ENCODE measurements at regions not wholly inside any gene's neighbourhood (a gene's known extent, or its start where the extent isn't known, plus 50 kb on each side); places are given as distances from the start of the nearest gene placed in this dataset.

DNA sequence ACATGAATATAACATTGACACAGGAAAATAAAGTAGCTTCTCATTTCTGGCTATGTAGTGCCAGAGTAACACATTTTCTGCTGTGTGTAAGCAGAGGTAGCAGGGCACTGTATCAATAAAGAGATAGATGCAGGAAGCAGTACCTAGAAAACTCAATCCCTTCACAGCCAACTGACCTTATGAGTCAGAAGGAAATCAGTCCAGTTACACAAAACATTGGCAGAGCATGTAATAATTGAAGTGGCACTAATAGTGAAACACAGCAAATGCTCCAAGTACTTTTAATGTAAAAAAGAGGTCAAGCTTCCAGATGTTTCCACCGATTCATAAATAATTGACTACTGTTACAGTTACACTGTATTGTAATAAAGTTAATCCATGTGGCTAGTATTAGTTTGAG, 706.6 kb downstream of the EFNA5 start:
- H3K9me3 ChIP-seq (ENCODE audit: low read length), result no peaks in the 10 kb centered on the region
- H3K36me3 ChIP-seq (ENCODE audit: insufficient read depth, low read length), result no peaks in the 10 kb centered on the region
- H3K4me3 ChIP-seq (ENCODE audit: low read length), result no peak overlapping the region
- no peak for DNase-seq
- H3K4me3 Mint-ChIP-seq, result no peak overlapping the region
- H3K27me3 ChIP-seq (ENCODE audit: insufficient read depth, low read length, poor library complexity, severe bottlenecking), result no peaks in the 10 kb centered on the region
- H3K27ac Mint-ChIP-seq, result no peak overlapping the region
- CTCF ChIA-PET, result no interaction called here
- H3K36me3 Mint-ChIP-seq, result no peaks in the 10 kb centered on the region
- POLR2A ChIA-PET, result no interaction called here
- no peaks in the 10 kb centered on the region for H3K27me3 Mint-ChIP-seq
- H3K27ac ChIP-seq (ENCODE audit: low read depth, low read length), result no peak overlapping the region
- H3K9me3 Mint-ChIP-seq, result no peaks in the 10 kb centered on the region
- H3K4me1 ChIP-seq (ENCODE audit: insufficient read depth, low read length), result no peaks in the 10 kb centered on the region
- H3K4me1 Mint-ChIP-seq, result no peaks in the 10 kb centered on the region

- Mint-ChIP-seq H3K4me1 (no peaks in the 10 kb centered on the region), H3K36me3 (no peaks in the 10 kb centered on the region), H3K27me3 (no peaks in the 10 kb centered on the region), H3K9me3 (no peaks in the 10 kb centered on the region), H3K27ac (no peak overlapping the region), H3K4me3 (no peak overlapping the region)
- no peak overlapping the region for H3K27ac ChIP-seq (ENCODE audit: low read depth, low read length)
- ChIA-PET POLR2A (no interaction called here), CTCF (no interaction called here)
- no peaks in the 10 kb centered on the region for H3K27me3 ChIP-seq (ENCODE audit: insufficient read depth, low read length, poor library complexity, severe bottlenecking)
- no peak for DNase-seq
- no peaks in the 10 kb centered on the region for H3K36me3 ChIP-seq (ENCODE audit: insufficient read depth, low read length)
- no peaks in the 10 kb centered on the region for H3K9me3 ChIP-seq (ENCODE audit: low read length)
- no peaks in the 10 kb centered on the region for H3K4me1 ChIP-seq (ENCODE audit: insufficient read depth, low read length)
- no peak overlapping the region for H3K4me3 ChIP-seq (ENCODE audit: low read length)
These were observed 707.1 kb downstream of the EFNA5 start for GRCh38 chr5:106963630-106964029.

DNA sequence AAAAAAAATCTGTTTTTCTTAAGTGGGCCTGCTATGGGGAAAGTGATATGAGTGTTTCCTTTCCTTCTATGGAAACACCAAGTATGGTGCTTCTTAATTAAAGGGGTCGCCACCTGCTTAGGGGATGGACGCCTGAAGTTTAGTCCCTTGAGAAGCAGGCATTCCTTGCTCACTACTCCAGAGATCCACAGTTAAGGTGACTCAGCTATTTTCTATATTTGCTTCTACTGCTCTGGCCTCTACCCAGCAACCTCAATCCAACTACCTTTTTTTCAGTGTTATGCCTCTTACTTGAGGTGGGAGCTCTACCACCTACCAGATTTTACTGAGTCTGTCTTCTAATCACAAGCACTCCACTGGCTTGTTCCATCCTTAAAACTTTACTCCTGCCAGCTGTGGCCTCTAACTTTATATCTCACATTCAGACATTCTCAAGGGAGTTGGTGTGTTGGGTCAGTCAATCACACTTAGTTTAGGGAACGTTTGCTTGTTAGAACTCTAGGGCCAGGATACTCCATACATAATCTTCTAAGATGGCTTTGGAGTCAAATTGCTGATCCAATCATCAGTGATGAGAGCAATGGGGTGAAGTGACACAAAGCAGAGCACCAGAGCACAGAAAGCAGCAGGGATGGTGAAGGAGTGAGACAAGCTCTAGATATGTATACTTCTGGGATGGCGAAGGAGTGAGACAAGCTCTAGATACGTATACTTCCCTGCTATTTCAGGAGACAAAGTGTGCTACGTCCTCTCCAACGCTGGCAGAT, 708.1 kb downstream of the EFNA5 start:
- no peak overlapping the region for H3K27ac ChIP-seq (ENCODE audit: low read depth, low read length)
- H3K4me3 ChIP-seq (ENCODE audit: low read length), result no peak overlapping the region
- Mint-ChIP-seq H3K36me3 (no peaks in the 10 kb centered on the region), H3K4me1 (no peaks in the 10 kb centered on the region), H3K9me3 (no peaks in the 10 kb centered on the region), H3K4me3 (no peak overlapping the region), H3K27me3 (no peaks in the 10 kb centered on the region), H3K27ac (no peak overlapping the region)
- no peaks in the 10 kb centered on the region for H3K27me3 ChIP-seq (ENCODE audit: insufficient read depth, low read length, poor library complexity, severe bottlenecking)
- CTCF ChIA-PET, result no interaction called here
- H3K4me1 ChIP-seq (ENCODE audit: insufficient read depth, low read length), result no peaks in the 10 kb centered on the region
- DNase-seq, result no peak
- POLR2A ChIA-PET, result no interaction called here
- H3K36me3 ChIP-seq (ENCODE audit: insufficient read depth, low read length), result no peaks in the 10 kb centered on the region
- H3K9me3 ChIP-seq (ENCODE audit: low read length), result no peaks in the 10 kb centered on the region

DNA sequence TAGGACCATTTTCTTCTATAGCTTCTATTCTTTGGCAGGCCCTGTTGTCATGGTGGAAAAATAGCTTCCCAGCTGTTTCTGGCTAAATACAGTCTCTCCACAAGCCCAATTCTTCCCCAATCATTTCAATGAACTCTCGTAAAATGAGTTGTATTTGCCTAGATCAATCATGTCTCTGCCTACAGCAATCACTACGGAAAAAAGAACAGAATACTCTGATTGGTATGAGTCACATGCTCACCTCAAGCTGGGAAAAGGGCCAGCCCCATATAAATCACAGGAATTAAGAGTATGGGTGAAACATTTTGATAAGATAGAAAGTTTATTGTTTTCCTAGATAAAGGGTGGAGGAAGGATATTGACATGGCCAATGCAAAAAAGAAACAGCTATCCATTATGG, 711.4 kb downstream of the EFNA5 start:
- H3K4me1 Mint-ChIP-seq, result no peaks in the 10 kb centered on the region
- ChIA-PET POLR2A (no interaction called here), CTCF (no interaction called here)
- no peaks in the 10 kb centered on the region for H3K36me3 ChIP-seq (ENCODE audit: insufficient read depth, low read length)
- H3K4me3 ChIP-seq (ENCODE audit: low read length), result no peak overlapping the region
- no peaks in the 10 kb centered on the region for H3K9me3 ChIP-seq (ENCODE audit: low read length)
- no peaks in the 10 kb centered on the region for H3K36me3 Mint-ChIP-seq
- H3K27ac ChIP-seq (ENCODE audit: low read depth, low read length), result no peak overlapping the region
- H3K4me3 Mint-ChIP-seq, result no peak overlapping the region
- no peak overlapping the region for H3K27ac Mint-ChIP-seq
- H3K27me3 ChIP-seq (ENCODE audit: insufficient read depth, low read length, poor library complexity, severe bottlenecking), result no peaks in the 10 kb centered on the region
- no peaks in the 10 kb centered on the region for H3K4me1 ChIP-seq (ENCODE audit: insufficient read depth, low read length)
- H3K9me3 Mint-ChIP-seq, result peaks cover 0 to 4% (median 0%) of the 10 kb centered on the region in 5 donors
- H3K27me3 Mint-ChIP-seq, result no peaks in the 10 kb centered on the region
- no peak for DNase-seq

DNA sequence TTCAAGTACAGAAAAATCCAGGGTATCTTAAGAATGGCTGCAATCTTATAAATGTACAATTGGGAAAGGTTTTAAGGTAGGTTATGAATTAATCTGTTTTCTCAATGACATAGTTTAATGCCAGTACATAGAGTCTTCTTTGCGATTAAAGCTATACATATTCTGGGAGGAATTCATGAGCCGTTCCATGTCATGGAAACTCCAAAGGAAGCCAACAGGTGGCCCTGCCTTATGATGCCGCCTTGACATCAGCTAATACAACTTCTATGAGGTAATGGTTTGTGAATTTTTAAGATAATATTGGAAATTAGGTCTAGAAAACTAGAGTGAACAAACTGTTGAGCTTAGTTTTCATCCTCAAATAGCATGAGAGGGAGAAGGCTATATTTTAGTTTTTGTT, 713.4 kb downstream of the EFNA5 start:
- ChIA-PET CTCF (no interaction called here), POLR2A (no interaction called here)
- no peak overlapping the region for H3K4me3 Mint-ChIP-seq
- DNase-seq, result no peak
- no peak overlapping the region for H3K27ac Mint-ChIP-seq
- Histone ChIP-seq H3K4me3 (ENCODE audit: low read length) (no peak overlapping the region), H3K27me3 (ENCODE audit: insufficient read depth, low read length, poor library complexity, severe bottlenecking) (no peaks in the 10 kb centered on the region), H3K9me3 (ENCODE audit: low read length) (no peaks in the 10 kb centered on the region), H3K36me3 (ENCODE audit: insufficient read depth, low read length) (no peaks in the 10 kb centered on the region), H3K4me1 (ENCODE audit: insufficient read depth, low read length) (no peaks in the 10 kb centered on the region), H3K27ac (ENCODE audit: low read depth, low read length) (no peak overlapping the region)
- H3K9me3 Mint-ChIP-seq, result peaks cover 0 to 4% (median 0%) of the 10 kb centered on the region in 5 donors
- no peaks in the 10 kb centered on the region for H3K27me3 Mint-ChIP-seq
- no peaks in the 10 kb centered on the region for H3K36me3 Mint-ChIP-seq
- no peaks in the 10 kb centered on the region for H3K4me1 Mint-ChIP-seq

DNA sequence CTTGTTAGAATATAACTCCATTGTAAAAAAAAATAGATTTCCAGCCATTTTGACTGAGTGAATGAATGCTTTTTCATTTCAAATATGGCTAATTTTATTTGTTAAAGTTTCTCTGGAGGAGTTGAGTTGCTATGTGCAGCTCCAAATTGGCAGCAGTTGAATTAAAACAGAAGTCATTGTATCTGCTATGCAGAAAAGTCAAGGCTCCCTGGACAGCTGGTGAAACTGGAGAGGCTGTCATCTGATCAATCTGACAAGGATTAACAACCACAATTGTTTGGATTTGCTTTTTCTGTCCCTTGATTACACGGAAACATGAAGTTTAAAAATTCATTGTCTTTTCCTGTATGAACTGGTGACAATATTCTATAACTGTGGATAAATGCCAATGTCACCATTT, 713.9 kb downstream of the EFNA5 start:
- H3K27ac Mint-ChIP-seq, result no peak overlapping the region
- Histone ChIP-seq H3K27ac (ENCODE audit: low read depth, low read length) (no peak overlapping the region), H3K27me3 (ENCODE audit: insufficient read depth, low read length, poor library complexity, severe bottlenecking) (no peaks in the 10 kb centered on the region), H3K4me1 (ENCODE audit: insufficient read depth, low read length) (no peaks in the 10 kb centered on the region), H3K9me3 (ENCODE audit: low read length) (no peaks in the 10 kb centered on the region), H3K36me3 (ENCODE audit: insufficient read depth, low read length) (no peaks in the 10 kb centered on the region), H3K4me3 (ENCODE audit: low read length) (no peak overlapping the region)
- H3K9me3 Mint-ChIP-seq, result peaks cover 0 to 4% (median 0%) of the 10 kb centered on the region in 5 donors
- ChIA-PET POLR2A (no interaction called here), CTCF (no interaction called here)
- DNase-seq, result no peak
- H3K4me1 Mint-ChIP-seq, result no peaks in the 10 kb centered on the region
- H3K36me3 Mint-ChIP-seq, result no peaks in the 10 kb centered on the region
- no peaks in the 10 kb centered on the region for H3K27me3 Mint-ChIP-seq
- no peak overlapping the region for H3K4me3 Mint-ChIP-seq

- no peaks in the 10 kb centered on the region for H3K27me3 ChIP-seq (ENCODE audit: insufficient read depth, low read length, poor library complexity, severe bottlenecking)
- H3K36me3 ChIP-seq (ENCODE audit: insufficient read depth, low read length), result no peaks in the 10 kb centered on the region
- no peak for DNase-seq
- Mint-ChIP-seq H3K4me3 (no peak overlapping the region), H3K27ac (no peak overlapping the region), H3K4me1 (no peaks in the 10 kb centered on the region), H3K27me3 (no peaks in the 10 kb centered on the region), H3K9me3 (peaks cover 0 to 4% (median 0%) of the 10 kb centered on the region in 5 donors), H3K36me3 (no peaks in the 10 kb centered on the region)
- H3K4me1 ChIP-seq (ENCODE audit: insufficient read depth, low read length), result no peaks in the 10 kb centered on the region
- POLR2A ChIA-PET, result no interaction called here
- CTCF ChIA-PET, result no interaction called here
- H3K27ac ChIP-seq (ENCODE audit: low read depth, low read length), result no peak overlapping the region
- no peaks in the 10 kb centered on the region for H3K9me3 ChIP-seq (ENCODE audit: low read length)
- no peak overlapping the region for H3K4me3 ChIP-seq (ENCODE audit: low read length)
These were observed 714.5 kb downstream of the EFNA5 start for GRCh38 chr5:106956187-106956586.

DNA sequence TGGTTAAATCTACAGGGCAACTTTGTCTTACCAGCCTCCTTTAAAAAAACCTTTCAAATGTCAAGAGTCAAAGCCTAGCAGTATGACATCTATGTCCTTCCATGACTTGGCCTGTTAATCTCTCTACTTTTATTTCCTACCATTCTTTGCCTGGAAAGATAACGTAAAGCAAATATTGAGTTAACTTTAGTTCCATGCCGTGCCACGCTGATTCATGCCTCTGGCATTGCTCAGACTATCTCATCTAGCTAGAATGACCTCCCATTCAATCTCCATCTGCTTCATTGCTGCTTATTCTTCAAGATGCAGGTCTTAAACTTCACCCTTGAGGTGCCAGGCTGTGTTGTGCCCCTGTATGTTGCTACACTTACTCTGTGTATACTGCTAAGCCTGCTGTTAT, 729.8 kb downstream of the EFNA5 start:
- H3K27ac Mint-ChIP-seq, result no peak overlapping the region
- ChIA-PET POLR2A (no interaction called here), CTCF (no interaction called here)
- H3K9me3 Mint-ChIP-seq, result peaks cover 0 to 4% (median 0%) of the 10 kb centered on the region in 5 donors
- Histone ChIP-seq H3K4me3 (ENCODE audit: low read length) (no peak overlapping the region), H3K9me3 (ENCODE audit: low read length) (no peaks in the 10 kb centered on the region), H3K27me3 (ENCODE audit: insufficient read depth, low read length, poor library complexity, severe bottlenecking) (no peaks in the 10 kb centered on the region), H3K4me1 (ENCODE audit: insufficient read depth, low read length) (no peaks in the 10 kb centered on the region), H3K36me3 (ENCODE audit: insufficient read depth, low read length) (no peaks in the 10 kb centered on the region), H3K27ac (ENCODE audit: low read depth, low read length) (no peak overlapping the region)
- H3K4me3 Mint-ChIP-seq, result no peak overlapping the region
- H3K27me3 Mint-ChIP-seq, result peaks cover 0 to 2% of the 10 kb centered on the region in 2 donors
- DNase-seq, result no peak
- no peaks in the 10 kb centered on the region for H3K36me3 Mint-ChIP-seq
- H3K4me1 Mint-ChIP-seq, result no peaks in the 10 kb centered on the region

Data from CD8-positive, alpha-beta memory T cell (primary cell).